SK-N-SH treated with all-trans-retinoic acid at 6 μM for 48 hours (cell line): ENCODE measurements at regions not wholly inside any gene's neighbourhood (a gene's known extent, or its start where the extent isn't known, plus 50 kb on each side); places are given as distances from the start of the nearest gene placed in this dataset.

Experiments used
- ARNTL ChIP-seq: fragments of 450-650 bp; formaldehyde crosslinking; IDR thresholded peaks from 2 replicates; pipeline ENCODE4 v1.5.0; 2020; ENCODE audit warnings: low read depth, mild to moderate bottlenecking, moderate library complexity, borderline replicate concordance
- RARB ChIP-seq: fragments of 250-450 bp; sonication (Bioruptor Pico); IDR thresholded peaks from 2 replicates; pipeline ENCODE4 v1.8.0; 2021; ENCODE audit warnings: mild to moderate bottlenecking, moderate library complexity
- ZFP30 ChIP-seq: fragments of 450-650 bp; formaldehyde crosslinking; IDR thresholded peaks from 2 replicates; pipeline ENCODE4 v1.5.0; 2022; ENCODE audit warnings: mild to moderate bottlenecking, moderate library complexity
- TF ChIP-seq, protein P1 (sequence below): fragments of 250-450 bp; sonication (Bioruptor Pico); IDR thresholded peaks from 2 replicates; pipeline ENCODE4 v1.8.0; 2021; ENCODE audit warnings: low read depth, mild to moderate bottlenecking, moderate library complexity, borderline replicate concordance
- TF ChIP-seq, protein P2 (sequence below): fragments of 250-450 bp; sonication (Bioruptor Pico); IDR thresholded peaks from 2 replicates; pipeline ENCODE4 v1.8.0; 2020; ENCODE audit warnings: mild to moderate bottlenecking, moderate library complexity, borderline replicate concordance
- TF ChIP-seq, protein P3 (sequence below): fragments of 250-450 bp; sonication (Bioruptor Pico); IDR thresholded peaks from 2 replicates; pipeline ENCODE4 v1.5.1; 2020; ENCODE audit warnings: low read depth, mild to moderate bottlenecking, moderate library complexity

DNA sequence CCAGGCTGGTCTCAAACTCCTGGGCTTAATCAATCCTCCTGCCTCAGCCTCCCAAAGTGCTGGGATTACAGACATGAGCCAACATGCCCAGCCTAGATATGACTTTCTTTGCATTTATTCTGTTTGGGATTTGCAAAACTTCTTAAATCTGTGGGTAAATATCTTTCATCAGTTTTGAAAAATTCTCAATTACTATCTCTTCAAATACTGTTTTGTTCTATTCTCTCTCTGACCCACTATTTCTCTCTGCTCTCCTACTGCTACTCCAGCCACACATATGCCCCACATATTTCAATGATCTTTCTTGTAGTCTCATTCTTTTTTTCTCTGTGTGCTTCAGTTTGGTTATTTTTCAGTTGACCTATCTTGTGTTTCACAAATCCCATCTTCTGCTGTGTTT is 205.1 kb downstream of the CHIC2 start:
- TF ChIP-seq, protein P1, sequence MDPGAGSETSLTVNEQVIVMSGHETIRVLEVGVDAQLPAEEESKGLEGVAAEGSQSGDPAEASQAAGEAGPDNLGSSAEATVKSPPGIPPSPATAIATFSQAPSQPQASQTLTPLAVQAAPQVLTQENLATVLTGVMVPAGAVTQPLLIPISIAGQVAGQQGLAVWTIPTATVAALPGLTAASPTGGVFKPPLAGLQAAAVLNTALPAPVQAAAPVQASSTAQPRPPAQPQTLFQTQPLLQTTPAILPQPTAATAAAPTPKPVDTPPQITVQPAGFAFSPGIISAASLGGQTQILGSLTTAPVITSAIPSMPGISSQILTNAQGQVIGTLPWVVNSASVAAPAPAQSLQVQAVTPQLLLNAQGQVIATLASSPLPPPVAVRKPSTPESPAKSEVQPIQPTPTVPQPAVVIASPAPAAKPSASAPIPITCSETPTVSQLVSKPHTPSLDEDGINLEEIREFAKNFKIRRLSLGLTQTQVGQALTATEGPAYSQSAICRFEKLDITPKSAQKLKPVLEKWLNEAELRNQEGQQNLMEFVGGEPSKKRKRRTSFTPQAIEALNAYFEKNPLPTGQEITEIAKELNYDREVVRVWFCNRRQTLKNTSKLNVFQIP = no peak
- no peak for TF ChIP-seq RARB (CRISPR knock-in tag)
- no peak for TF ChIP-seq ARNTL (CRISPR knock-in tag)
- TF ChIP-seq, protein P2, sequence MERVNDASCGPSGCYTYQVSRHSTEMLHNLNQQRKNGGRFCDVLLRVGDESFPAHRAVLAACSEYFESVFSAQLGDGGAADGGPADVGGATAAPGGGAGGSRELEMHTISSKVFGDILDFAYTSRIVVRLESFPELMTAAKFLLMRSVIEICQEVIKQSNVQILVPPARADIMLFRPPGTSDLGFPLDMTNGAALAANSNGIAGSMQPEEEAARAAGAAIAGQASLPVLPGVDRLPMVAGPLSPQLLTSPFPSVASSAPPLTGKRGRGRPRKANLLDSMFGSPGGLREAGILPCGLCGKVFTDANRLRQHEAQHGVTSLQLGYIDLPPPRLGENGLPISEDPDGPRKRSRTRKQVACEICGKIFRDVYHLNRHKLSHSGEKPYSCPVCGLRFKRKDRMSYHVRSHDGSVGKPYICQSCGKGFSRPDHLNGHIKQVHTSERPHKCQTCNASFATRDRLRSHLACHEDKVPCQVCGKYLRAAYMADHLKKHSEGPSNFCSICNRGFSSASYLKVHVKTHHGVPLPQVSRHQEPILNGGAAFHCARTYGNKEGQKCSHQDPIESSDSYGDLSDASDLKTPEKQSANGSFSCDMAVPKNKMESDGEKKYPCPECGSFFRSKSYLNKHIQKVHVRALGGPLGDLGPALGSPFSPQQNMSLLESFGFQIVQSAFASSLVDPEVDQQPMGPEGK (CRISPR knock-in tag) = no peak
- TF ChIP-seq ZFP30 (CRISPR knock-in tag) = no peak
- TF ChIP-seq, protein P3, sequence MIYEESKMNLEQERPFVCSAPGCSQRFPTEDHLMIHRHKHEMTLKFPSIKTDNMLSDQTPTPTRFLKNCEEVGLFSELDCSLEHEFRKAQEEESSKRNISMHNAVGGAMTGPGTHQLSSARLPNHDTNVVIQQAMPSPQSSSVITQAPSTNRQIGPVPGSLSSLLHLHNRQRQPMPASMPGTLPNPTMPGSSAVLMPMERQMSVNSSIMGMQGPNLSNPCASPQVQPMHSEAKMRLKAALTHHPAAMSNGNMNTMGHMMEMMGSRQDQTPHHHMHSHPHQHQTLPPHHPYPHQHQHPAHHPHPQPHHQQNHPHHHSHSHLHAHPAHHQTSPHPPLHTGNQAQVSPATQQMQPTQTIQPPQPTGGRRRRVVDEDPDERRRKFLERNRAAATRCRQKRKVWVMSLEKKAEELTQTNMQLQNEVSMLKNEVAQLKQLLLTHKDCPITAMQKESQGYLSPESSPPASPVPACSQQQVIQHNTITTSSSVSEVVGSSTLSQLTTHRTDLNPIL = no peak
